CD4-positive, alpha-beta T cell treated with Interleukin-1 beta for 1 hour (primary cell): ENCODE measurements at regions not wholly inside any gene's neighbourhood (a gene's known extent, or its start where the extent isn't known, plus 50 kb on each side); places are given as distances from the start of the nearest gene placed in this dataset.

Experiments used
- DNase-seq, 2 donors: peaks; one replicate each; pipeline ENCODE4 v3.0.0-alpha.2; 2020 to 2022

- no peak for DNase-seq
These were observed 50.3 kb upstream of the CLDN10 start for GRCh38 chr13:95502216-95502615.
